ENCODE measurements at regions not wholly inside any gene's neighbourhood (a gene's known extent, or its start where the extent isn't known, plus 50 kb on each side); places are given as distances from the start of the nearest gene placed in this dataset.

GRCh38 chr10:108583877-108584276, 1339.4 kb downstream of the XPNPEP1 start:
- no peak for DNase-seq (ENCODE audit: low spot score)
- TF ChIP-seq, protein P1, sequence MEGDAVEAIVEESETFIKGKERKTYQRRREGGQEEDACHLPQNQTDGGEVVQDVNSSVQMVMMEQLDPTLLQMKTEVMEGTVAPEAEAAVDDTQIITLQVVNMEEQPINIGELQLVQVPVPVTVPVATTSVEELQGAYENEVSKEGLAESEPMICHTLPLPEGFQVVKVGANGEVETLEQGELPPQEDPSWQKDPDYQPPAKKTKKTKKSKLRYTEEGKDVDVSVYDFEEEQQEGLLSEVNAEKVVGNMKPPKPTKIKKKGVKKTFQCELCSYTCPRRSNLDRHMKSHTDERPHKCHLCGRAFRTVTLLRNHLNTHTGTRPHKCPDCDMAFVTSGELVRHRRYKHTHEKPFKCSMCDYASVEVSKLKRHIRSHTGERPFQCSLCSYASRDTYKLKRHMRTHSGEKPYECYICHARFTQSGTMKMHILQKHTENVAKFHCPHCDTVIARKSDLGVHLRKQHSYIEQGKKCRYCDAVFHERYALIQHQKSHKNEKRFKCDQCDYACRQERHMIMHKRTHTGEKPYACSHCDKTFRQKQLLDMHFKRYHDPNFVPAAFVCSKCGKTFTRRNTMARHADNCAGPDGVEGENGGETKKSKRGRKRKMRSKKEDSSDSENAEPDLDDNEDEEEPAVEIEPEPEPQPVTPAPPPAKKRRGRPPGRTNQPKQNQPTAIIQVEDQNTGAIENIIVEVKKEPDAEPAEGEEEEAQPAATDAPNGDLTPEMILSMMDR (IDR thresholded peaks at IDR 0.05; ENCODE audit: extremely low read depth, missing control alignments): no peak

GRCh38 chr10:108582888-108583287, 1340.4 kb downstream of the XPNPEP1 start:
- DNase-seq (ENCODE audit: low spot score): no peak
- TF ChIP-seq, protein P1 (IDR thresholded peaks at IDR 0.05; ENCODE audit: extremely low read depth, missing control alignments): no peak

GRCh38 chr10:108582387-108582786, 1340.9 kb downstream of the XPNPEP1 start:
- DNase-seq (ENCODE audit: low spot score): no peak
- TF ChIP-seq, protein P1 (IDR thresholded peaks at IDR 0.05; ENCODE audit: extremely low read depth, missing control alignments): no peak

GRCh38 chr10:108578258-108578657, 1345.1 kb downstream of the XPNPEP1 start:
- TF ChIP-seq, protein P1 (IDR thresholded peaks at IDR 0.05; ENCODE audit: extremely low read depth, missing control alignments): no peak
- DNase-seq (ENCODE audit: low spot score): no peak

DNA sequence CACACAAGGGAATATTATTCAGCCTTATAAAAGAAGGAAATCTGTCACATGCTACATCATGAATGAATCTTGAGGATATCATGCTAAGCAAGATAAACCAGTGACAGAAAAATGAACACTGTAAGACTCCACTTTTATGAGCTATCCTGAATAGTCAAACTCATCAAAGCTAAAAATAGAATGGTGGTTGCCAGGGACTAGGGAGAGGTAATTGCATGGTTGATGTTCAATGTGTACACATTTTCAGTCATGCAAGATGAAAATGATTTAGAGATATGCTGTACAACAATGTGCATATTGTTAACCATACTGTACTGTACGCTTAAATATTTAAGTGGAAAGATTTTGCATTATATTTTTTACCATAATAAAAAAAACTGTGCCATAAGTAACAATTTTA, 1349.1 kb downstream of the XPNPEP1 start:
- TF ChIP-seq, protein P1 (IDR thresholded peaks at IDR 0.05; ENCODE audit: extremely low read depth, missing control alignments): no peak
- no peak for DNase-seq (ENCODE audit: low spot score)

DNA sequence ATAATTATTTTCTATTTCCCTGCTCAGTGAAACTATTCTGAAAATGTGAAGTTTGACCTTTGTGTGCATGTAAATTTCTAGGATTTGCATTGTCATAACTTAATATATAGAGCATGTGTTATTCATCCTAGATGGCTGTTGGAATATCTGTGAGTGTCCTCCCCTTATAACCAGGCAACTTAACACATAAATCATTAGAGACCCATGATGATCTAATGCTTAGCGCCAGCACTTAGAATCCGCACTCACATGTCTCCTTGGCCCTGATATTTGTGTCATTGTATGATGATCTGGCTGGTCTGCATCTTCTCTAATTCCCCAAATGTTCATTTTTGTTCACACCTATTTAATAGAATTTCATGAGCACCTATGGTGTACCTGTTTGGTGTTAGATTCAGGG, 1354.5 kb downstream of the XPNPEP1 start:
- TF ChIP-seq, protein P1 (IDR thresholded peaks at IDR 0.05; ENCODE audit: extremely low read depth, missing control alignments): no peak
- DNase-seq (ENCODE audit: low spot score): no peak

- TF ChIP-seq, protein P1 (IDR thresholded peaks at IDR 0.05; ENCODE audit: extremely low read depth, missing control alignments): no peak
- DNase-seq (ENCODE audit: low spot score): no peak
Observed at GRCh38 chr10:108567899-108568752, 1355.2 kb downstream of the XPNPEP1 start.

Measured in GM20000 (cell line).